ENCODE measurements at regions not wholly inside any gene's neighbourhood (a gene's known extent, or its start where the extent isn't known, plus 50 kb on each side); places are given as distances from the start of the nearest gene placed in this dataset.

DNA sequence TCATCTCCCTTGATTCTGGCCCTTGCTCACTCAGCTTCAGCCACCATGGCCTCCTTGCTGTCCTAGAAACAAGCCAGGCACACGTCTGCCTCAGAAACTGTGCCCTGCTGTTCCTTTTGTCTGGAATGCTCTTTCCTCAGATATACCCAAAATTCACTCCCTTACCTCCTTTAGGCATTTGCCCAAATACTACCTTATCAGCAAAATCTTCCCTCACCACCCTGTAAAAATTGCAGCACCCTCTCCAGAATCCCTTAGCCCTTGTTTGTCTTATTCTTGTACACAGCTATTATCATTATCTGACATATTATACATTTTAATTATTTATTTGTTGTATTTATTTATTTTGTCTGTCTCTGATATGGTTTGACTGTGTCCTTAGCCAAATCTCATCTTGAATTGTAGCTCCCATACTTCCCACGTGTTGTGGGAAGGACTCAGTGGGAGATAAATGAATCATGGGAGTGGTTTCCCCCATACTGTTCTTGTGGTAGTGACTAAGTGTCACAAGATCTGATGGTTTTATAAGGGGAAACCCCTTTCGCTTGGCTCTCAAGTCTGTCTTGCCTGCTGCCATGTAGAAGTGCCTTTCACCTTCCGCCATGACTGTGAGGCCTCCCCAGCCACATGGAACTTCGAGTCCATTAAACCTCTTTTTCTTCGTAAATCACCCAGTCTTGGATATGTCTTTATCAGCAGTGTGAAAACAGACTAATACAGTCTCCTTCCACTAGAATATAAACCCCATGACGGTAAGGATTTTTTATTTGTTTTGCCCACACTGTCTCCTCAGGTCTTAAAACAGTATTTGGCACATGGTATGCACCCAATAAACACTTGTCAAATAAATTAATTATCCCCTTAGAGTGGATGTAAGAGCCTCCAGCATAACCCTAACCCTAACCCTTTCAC, 60.0 kb upstream of the STT3B start:
- H3K9me3 Mint-ChIP-seq (ENCODE audit: low read depth), result peaks cover 8% of the 10 kb centered on the region
- no peaks in the 10 kb centered on the region for H3K27me3 Mint-ChIP-seq
- peaks cover 29% of the 10 kb centered on the region for H3K36me3 Mint-ChIP-seq
- peak overlapping the region; percentile 23 for H3K27ac Mint-ChIP-seq
- H3K4me3 Mint-ChIP-seq, result no peak overlapping the region
- H3K4me1 Mint-ChIP-seq (ENCODE audit: low read depth), result peaks cover 32% of the 10 kb centered on the region

DNA sequence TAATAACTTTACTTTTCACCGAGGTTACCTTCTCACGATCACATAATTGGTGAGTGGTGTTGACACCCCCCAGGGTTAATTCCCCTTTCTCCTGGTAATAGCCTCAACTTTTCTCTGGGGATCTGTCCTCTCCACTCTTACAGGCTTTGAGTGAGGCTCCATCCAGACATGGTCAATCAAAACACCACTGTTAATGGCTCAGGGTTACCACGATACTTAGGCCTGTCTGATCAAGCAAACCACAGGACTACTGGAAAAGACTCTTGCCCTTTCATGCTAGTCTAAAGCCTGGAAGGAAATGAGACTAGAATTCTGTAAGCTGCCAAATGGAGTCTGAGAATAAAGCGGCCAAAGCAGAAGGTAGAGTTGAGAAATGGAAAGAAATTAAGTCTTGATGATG, 56.5 kb upstream of the STT3B start:
- Mint-ChIP-seq H3K4me1 (ENCODE audit: low read depth) (peaks cover 21% of the 10 kb centered on the region), H3K27me3 (no peaks in the 10 kb centered on the region)

DNA sequence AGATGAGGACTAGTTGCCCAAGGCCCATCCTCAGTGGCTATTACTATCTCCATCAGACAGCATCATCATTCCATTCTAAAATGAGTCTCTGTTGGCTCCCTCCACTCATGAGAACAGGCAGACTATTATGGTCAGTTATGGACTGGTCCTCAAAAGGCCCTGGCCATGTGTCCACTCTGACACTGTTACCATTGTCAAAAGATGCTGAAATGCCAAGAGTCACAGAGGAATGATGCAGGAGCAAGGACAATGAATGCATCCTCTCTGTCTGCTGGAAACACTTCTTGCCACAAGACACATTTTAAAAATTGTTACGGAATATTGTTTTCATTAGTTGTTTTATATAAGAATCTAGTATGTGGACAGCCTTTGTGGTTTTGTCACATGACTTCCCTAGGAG, 53.3 kb upstream of the STT3B start:
- no peak overlapping the region for H3K4me3 Mint-ChIP-seq
- no peaks in the 10 kb centered on the region for H3K9me3 Mint-ChIP-seq (ENCODE audit: low read depth)
- no peak overlapping the region for H3K27ac Mint-ChIP-seq
- no peaks in the 10 kb centered on the region for H3K4me1 Mint-ChIP-seq (ENCODE audit: low read depth)
- H3K36me3 Mint-ChIP-seq, result peaks cover 8% of the 10 kb centered on the region
- H3K27me3 Mint-ChIP-seq, result no peaks in the 10 kb centered on the region

More for the DNA sequence above, 56.5 kb upstream of the STT3B start:
- H3K4me3 Mint-ChIP-seq, result no peak overlapping the region
- peaks cover 27% of the 10 kb centered on the region for H3K36me3 Mint-ChIP-seq
- no peak overlapping the region for H3K27ac Mint-ChIP-seq
- peaks cover 8% of the 10 kb centered on the region for H3K9me3 Mint-ChIP-seq (ENCODE audit: low read depth)

DNA sequence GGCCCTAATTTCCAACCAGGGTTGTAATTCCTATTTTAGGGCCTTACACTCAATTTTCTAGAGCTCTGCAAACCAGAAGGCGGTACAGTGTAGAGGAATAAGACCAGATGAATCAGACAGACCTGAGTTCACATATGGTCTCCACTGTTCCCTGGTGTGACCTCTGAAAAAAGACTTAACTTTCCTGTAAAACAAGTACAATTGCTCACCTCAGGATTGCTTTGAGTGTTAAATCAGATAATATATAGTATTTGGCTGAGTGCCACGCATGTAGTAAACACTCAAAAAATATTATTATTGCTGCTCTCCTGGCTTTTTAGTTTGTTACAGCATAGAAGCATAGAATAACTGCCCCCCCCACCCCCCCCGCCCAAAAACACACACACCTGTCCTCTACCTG, 51.0 kb upstream of the STT3B start:
- no peaks in the 10 kb centered on the region for H3K9me3 Mint-ChIP-seq (ENCODE audit: low read depth)
- H3K27me3 Mint-ChIP-seq, result no peaks in the 10 kb centered on the region
- no peaks in the 10 kb centered on the region for H3K4me1 Mint-ChIP-seq (ENCODE audit: low read depth)
- no peak overlapping the region for H3K27ac Mint-ChIP-seq
- H3K4me3 Mint-ChIP-seq, result no peak overlapping the region
- H3K36me3 Mint-ChIP-seq, result peaks cover 8% of the 10 kb centered on the region

DNA sequence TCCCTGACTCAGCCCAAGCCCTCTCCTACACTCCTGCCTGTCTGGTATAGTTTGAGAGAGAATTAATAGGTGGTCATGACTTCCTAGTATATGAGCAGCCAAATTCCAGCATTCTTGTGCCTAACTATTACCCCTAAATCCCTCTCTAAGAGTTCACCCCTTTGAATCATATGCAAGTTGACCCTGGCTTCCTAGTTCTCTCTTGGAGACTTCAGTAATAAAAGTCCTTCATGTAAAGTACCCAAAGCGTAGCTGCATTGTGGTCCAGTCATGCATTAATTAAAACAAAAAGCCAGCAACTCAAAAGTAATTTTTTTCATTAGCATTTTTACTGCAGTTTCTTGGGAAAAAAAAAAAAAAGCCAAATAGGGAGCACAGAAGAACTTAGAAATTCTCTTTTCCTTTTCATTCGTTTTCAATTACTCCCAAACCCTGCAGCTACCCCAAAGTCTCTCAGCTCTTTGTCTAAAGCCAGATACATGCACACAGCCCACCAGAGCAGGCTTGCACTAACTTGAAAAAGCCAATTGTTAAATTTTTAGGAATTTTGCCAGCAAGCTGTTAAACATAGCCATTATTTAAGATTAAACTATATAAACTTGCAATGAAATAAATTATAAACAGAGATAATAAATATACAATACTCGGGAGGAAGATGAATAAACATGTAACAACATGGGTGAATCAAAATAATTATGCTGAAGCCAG, 50.1 kb upstream of the STT3B start:
- H3K9me3 Mint-ChIP-seq (ENCODE audit: low read depth), result no peaks in the 10 kb centered on the region
- no peak overlapping the region for H3K4me3 Mint-ChIP-seq
- H3K36me3 Mint-ChIP-seq, result peaks cover 5% of the 10 kb centered on the region
- no peak overlapping the region for H3K27ac Mint-ChIP-seq
- H3K4me1 Mint-ChIP-seq (ENCODE audit: low read depth), result no peaks in the 10 kb centered on the region
- no peaks in the 10 kb centered on the region for H3K27me3 Mint-ChIP-seq

Measured in activated naive CD8-positive, alpha-beta T cell (primary cell).